NCI-H128 (cell line): ENCODE measurements at regions not wholly inside any gene's neighbourhood (a gene's known extent, or its start where the extent isn't known, plus 50 kb on each side); places are given as distances from the start of the nearest gene placed in this dataset.

Experiments
- DNase-seq: peaks from one replicate; lab custom pipeline; 2025; ENCODE audit not compliant: unreplicated experiment; lab: John Stamatoyannopoulos, UW

DNA sequence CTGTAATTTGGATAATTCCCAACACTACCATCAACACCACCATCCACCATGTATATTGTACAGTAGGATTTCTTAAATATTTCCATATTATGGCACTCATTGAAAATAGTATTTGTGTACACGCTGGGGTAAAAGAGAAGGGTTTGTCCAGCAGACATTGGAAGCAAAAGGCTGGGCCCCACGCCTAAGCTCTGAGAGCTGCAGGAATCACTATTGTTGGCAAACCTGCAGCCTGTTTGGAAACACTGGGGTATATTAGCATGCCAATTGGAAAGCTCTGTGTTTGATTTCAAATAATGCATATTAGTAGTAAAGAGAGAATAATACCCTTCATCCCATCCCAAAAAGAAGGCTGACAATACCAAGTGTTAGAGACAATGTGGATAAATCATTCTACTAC is 81.5 kb upstream of the DPYD start:
- no peak for DNase-seq

DNA sequence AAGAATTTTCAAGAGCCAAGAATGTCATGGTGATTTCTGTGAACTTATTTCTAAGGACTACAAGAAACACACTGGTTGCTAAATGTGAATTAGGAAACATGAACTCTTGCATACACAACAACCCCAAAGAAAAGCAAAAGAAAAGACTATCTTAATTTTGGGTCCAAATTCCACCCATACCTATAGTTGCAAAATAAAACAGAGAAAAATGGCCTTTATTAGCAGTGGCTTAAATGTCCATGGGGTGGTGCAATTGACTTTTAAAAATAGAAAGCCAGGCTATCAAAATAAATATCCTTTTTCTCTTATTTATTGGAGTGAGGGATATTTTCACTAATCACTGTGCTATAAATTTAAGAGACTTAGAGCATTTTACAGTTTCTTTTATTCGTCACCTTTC is 80.9 kb upstream of the DPYD start:
- no peak for DNase-seq

DNA sequence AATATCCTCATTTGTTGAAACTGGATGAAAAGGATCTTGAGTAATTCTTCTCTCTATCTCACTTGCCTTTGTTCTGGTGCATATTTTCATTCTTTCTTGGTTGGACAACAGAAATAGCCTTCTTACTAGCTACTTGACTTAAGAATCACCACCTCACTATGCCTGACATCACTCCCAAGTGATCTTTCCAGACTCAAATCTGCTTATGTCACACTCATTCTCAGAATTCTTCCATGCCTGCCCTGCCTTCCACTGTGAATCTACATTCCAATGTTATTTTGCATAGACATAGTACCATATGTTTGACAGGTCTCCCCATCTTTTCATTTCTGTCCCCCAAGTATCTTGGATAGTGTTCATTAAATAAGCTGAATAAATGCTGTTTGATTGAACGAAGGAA is 78.5 kb upstream of the DPYD start:
- no peak for DNase-seq

DNA sequence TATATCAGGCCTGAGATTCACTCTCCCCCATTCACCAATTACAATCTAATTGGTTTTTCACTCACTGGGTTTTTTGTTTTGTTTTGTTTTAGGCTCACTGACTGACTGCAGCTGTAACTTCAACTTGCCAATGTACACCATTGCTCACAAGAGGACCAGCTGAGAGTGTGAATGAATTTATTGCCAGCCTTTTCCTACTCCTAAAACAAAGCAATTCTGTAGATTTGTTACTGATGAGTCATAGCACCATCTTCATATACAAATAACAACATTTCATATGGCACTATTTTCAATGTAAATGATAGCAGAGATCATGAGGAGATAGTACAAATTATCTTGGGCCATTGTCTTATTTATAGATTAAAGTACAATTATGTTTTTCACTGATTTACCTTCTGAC is 76.0 kb upstream of the DPYD start:
- no peak for DNase-seq

DNA sequence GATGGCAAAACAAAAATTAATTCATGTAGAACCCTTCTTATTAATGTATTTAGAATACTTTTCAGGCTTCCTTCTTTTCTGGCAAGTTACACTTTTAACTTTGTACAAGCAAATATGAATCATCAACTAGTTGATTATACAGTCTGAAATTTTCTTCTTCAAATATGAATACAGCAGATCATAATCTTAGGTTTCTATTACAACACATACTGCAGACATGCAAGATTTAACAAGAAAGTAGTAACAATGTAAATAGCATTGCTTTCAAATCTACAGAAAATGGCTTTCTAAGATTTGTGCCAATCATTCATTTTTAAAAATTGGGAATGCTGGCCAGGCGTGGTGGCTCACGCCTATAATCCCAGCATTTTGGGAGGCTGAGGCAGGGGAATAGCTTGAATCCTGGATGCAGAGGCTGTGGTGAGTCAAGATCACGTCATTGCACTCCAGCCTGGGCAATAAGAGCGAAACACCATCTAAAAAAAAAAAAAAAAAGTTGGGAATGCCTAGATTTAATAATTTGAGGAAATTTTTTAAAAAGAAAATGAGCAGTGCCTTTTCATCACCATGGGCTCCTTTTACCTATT is 68.4 kb upstream of the DPYD start:
- DNase-seq: no peak

DNA sequence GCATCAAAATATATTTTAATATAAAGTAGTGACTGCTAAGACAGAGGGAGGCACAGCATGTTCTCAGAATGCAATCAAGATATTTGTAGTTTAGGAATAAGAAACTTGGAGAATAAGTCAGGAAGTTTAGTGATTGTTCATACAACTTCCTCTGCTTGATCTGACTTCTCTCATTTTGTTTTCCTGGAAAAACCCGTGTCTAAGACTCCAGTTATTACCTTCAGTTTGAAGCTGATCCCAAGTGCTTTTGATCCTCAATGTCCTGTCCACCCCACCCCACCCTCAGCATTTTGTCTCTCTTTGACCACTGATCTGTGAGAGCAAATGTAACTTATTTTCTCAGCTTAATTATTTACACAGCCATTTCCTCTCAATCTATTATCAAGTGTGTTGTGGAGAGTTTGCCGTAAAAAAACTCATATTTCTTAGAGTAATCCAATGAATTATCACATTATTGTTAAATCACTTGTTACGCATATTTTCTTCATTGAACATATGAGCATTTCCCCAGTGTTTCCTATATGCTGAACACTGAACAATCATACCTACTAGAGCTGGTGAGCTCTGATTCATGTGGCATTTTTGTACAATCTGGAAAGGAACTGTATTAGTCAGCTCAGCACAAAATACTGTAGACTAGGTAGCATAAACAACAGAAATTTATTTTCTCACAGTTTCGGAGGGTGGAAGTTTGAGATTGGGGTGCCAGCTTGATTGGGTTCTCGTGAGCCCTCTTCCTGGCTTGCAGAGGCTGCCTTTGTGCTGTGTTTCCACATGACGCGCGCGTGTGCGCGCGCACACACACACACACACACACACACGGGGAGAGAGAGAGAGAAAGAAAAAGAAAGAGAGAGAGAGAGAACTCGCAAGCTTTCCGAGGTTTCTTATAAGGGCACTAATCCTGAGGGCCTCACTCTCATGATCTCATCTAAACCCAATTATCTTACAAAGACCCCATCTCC is 65.5 kb upstream of the DPYD start:
- DNase-seq: no peak

DNA sequence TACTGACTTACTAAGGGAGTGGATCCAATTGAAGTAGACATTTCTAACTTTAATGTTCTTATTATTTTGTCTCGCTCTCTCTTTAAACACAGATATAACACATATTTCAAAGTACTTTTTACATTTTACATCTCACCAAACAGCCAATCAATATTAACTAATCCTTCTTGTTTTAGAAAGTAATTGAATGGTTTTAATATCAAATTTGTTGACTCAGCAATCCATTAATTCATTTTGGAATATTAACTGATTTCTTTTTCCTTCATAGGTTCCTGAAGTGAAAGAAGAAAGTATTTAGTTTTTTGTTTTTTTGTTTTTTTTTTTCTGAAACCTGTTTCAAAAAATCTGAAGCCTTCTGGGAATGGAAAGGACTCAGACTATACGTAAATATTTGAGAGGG is 62.3 kb upstream of the DPYD start:
- DNase-seq: no peak

DNA sequence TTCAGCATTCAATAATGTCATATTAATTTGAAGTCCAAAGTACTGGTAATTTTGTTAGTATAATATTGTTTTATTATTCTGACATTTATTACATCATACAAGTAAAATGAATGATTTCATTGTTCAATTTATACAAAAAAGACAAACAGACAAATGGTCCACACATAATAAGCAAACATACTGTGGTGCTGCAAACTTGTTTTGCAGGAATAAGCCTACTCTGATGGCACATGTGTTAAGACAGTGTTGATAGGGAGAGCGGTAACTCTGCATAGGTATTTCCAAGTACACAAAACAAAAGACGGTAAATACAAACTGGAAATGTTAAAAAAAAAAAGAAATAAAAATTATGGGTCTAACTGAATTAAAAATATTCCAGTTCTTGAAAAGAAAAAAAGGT is 59.7 kb upstream of the DPYD start:
- no peak for DNase-seq

DNA sequence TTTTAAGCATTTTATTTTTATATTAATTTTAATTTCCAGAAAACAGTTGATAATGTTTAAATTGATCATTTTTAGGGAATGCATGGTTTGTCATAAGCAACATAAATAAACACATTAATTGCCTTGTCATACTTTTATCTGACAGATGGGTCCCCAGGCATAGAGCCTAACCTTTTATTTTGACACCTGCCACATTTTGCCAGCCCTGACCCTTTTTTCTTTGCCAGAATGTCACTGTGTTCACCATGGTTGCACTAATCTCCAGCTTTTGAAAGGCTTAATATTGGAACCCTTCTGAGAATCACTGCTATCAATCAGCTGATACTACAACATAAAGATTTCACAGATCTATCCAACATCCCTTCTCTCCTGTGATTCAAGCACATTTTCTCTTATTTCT is 56.0 kb upstream of the DPYD start:
- DNase-seq: no peak
